Trophoblast cell (in vitro differentiated cells and primary cell): ENCODE measurements at regions not wholly inside any gene's neighbourhood (a gene's known extent, or its start where the extent isn't known, plus 50 kb on each side); places are given as distances from the start of the nearest gene placed in this dataset.

Experiments used
- DNase-seq, 2 donors: peaks; one replicate each; pipeline ENCODE4 v3.0.0-alpha.2; 2016
- H2AFZ ChIP-seq: 2 replicates; pipeline ENCODE4 v1.6.1; 2013; ENCODE audit warnings: low read length, moderate library complexity, mild to moderate bottlenecking; ENCODE audit not compliant: insufficient read depth, poor library complexity
- H2AK5ac ChIP-seq: 2 replicates; pipeline ENCODE4 v1.6.1; 2013; ENCODE audit warnings: mild to moderate bottlenecking, low read length
- H2BK120ac ChIP-seq: 2 replicates; pipeline ENCODE4 v1.6.1; 2013; ENCODE audit warnings: low read length, mild to moderate bottlenecking, moderate library complexity; ENCODE audit not compliant: insufficient read depth, poor library complexity
- H2BK12ac ChIP-seq: 2 replicates; pipeline ENCODE4 v1.6.1; 2013; ENCODE audit warnings: mild to moderate bottlenecking, low read length, moderate library complexity
- H2BK5ac ChIP-seq: 2 replicates; pipeline ENCODE4 v1.6.1; 2013; ENCODE audit warnings: low read length, low read depth, moderate library complexity, mild to moderate bottlenecking; ENCODE audit not compliant: poor library complexity
- H3K14ac ChIP-seq: 2 replicates; pipeline ENCODE4 v1.6.1; 2013; ENCODE audit warnings: mild to moderate bottlenecking, low read length
- H3K18ac ChIP-seq: 2 replicates; pipeline ENCODE4 v1.6.1; 2013; ENCODE audit warnings: mild to moderate bottlenecking, low read length
- H3K23ac ChIP-seq: 2 replicates; pipeline ENCODE4 v1.6.1; 2013; ENCODE audit warnings: low read length
- H3K27ac ChIP-seq: 2 replicates; pipeline ENCODE4 v1.5.1; 2013; ENCODE audit warnings: low read depth, mild to moderate bottlenecking, inconsistent platforms, low read length, moderate library complexity
- H3K27me3 ChIP-seq: 2 replicates; pipeline ENCODE4 v1.6.1; 2013; ENCODE audit warnings: inconsistent platforms, mild to moderate bottlenecking, low read length, moderate library complexity; ENCODE audit not compliant: insufficient read depth
- H3K36me3 ChIP-seq, 2 experiments: 1 replicate in 1 of 2; 2 replicates in 1 of 2; pipeline ENCODE4 v1.6.1; 2013; ENCODE audit warnings: low read length in 2 of 2, mild to moderate bottlenecking in 2 of 2, moderate library complexity in 1 of 2; ENCODE audit not compliant: insufficient read depth in 2 of 2, control insufficient read depth in 1 of 2
- H3K4ac ChIP-seq: 2 replicates; pipeline ENCODE4 v1.6.1; 2013; ENCODE audit warnings: low read depth, mild to moderate bottlenecking, low read length, moderate library complexity
- H3K4me1 ChIP-seq, 2 experiments: 1 replicate in 1 of 2; 2 replicates in 1 of 2; pipeline ENCODE4 v1.6.1; 2013; ENCODE audit warnings: low read length in 2 of 2, mild to moderate bottlenecking in 2 of 2, moderate library complexity in 1 of 2; ENCODE audit not compliant: insufficient read depth in 2 of 2, control insufficient read depth in 1 of 2
- H3K4me2 ChIP-seq: 2 replicates; pipeline ENCODE4 v1.6.1; 2013; ENCODE audit warnings: inconsistent platforms, mild to moderate bottlenecking, low read length, moderate library complexity
- H3K4me3 ChIP-seq: 2 replicates; pipeline ENCODE4 v1.5.1; 2013; ENCODE audit warnings: mild to moderate bottlenecking, low read depth, low read length, inconsistent platforms
- H3K79me1 ChIP-seq: one replicate; pipeline ENCODE4 v1.6.1; 2013; ENCODE audit warnings: low read length
- H3K79me2 ChIP-seq: 2 replicates; pipeline ENCODE4 v1.6.1; 2013; ENCODE audit warnings: low read length, mild to moderate bottlenecking; ENCODE audit not compliant: control insufficient read depth, insufficient read depth, poor library complexity
- H3K9ac ChIP-seq: 2 replicates; pipeline ENCODE4 v1.6.1; 2013; ENCODE audit warnings: mild to moderate bottlenecking, low read length
- H3K9me3 ChIP-seq: 2 replicates; pipeline ENCODE4 v1.6.1; 2013; ENCODE audit warnings: low read depth, mild to moderate bottlenecking, control low read depth, inconsistent platforms, low read length; ENCODE audit not compliant: insufficient read depth
- H4K12ac ChIP-seq: 2 replicates; pipeline ENCODE4 v1.6.1; 2013; ENCODE audit warnings: low read depth, mild to moderate bottlenecking, low read length, moderate library complexity
- H4K8ac ChIP-seq: 2 replicates; pipeline ENCODE4 v1.6.1; 2013; ENCODE audit warnings: low read depth, mild to moderate bottlenecking, low read length, moderate library complexity
- H4K91ac ChIP-seq: one replicate; pipeline ENCODE4 v1.6.1; 2013; ENCODE audit warnings: low read depth, mild to moderate bottlenecking, low read length, moderate library complexity
- WGBS: extraction: QIAGEN DNeasy Blood & Tissue Kit; methylation state at CpG from one replicate; pipeline ENCODE4 v1.1.7; 2013; ENCODE audit warnings: missing lambda C conversion rate; ENCODE audit not compliant: insufficient read length, insufficient coverage; ENCODE audit errors: extremely low coverage; 5-methylcytosine and 5-hydroxymethylcytosine counted together

- Histone ChIP-seq H4K12ac (no peak overlapping the region), H3K9ac (no peak overlapping the region), H3K4me3 (no peak overlapping the region), H3K27ac (no peak overlapping the region), H3K27me3 (no peaks in the 10 kb centered on the region), H3K4ac (no peak overlapping the region), H2BK120ac (no peak overlapping the region), H3K4me2 (no peak overlapping the region), H4K8ac (no peak overlapping the region), H3K23ac (no peak overlapping the region), H3K79me1 (no peaks in the 10 kb centered on the region), H2BK5ac (no peak overlapping the region), H2BK12ac (no peak overlapping the region), H3K18ac (no peak overlapping the region), H3K79me2 (no peaks in the 10 kb centered on the region), H3K36me3 (no peaks in the 10 kb centered on the region), H3K9me3 (no peaks in the 10 kb centered on the region), H3K4me1 (no peaks in the 10 kb centered on the region), H3K14ac (no peak overlapping the region), H4K91ac (no peak overlapping the region), H2AK5ac (no peak overlapping the region), H2AFZ (no peak overlapping the region)
- no CpG with 5 or more reads among the region's 4 CpGs for WGBS
- no peak for DNase-seq
Observed at GRCh38 chr2:214876815-214877214, 67.3 kb upstream of the BARD1 start.

- no peak overlapping the region for H3K23ac ChIP-seq
- H2AFZ ChIP-seq: no peak overlapping the region
- H3K36me3 ChIP-seq: no peaks in the 10 kb centered on the region
- H3K14ac ChIP-seq: no peak overlapping the region
- no peak overlapping the region for H4K12ac ChIP-seq
- WGBS: no CpG with 5 or more reads among the region's 3 CpGs
- no peaks in the 10 kb centered on the region for H3K79me1 ChIP-seq
- H3K27ac ChIP-seq: no peak overlapping the region
- no peak overlapping the region for H2BK5ac ChIP-seq
- no peaks in the 10 kb centered on the region for H3K79me2 ChIP-seq
- H3K4me3 ChIP-seq: no peak overlapping the region
- no peak overlapping the region for H3K9ac ChIP-seq
- H3K9me3 ChIP-seq: no peaks in the 10 kb centered on the region
- H3K4ac ChIP-seq: no peak overlapping the region
- H3K27me3 ChIP-seq: no peaks in the 10 kb centered on the region
- no peak overlapping the region for H3K4me2 ChIP-seq
- H4K8ac ChIP-seq: no peak overlapping the region
- H4K91ac ChIP-seq: no peak overlapping the region
- DNase-seq: no peak
- no peak overlapping the region for H2AK5ac ChIP-seq
- H2BK12ac ChIP-seq: no peak overlapping the region
- no peak overlapping the region for H3K18ac ChIP-seq
- no peaks in the 10 kb centered on the region for H3K4me1 ChIP-seq
- no peak overlapping the region for H2BK120ac ChIP-seq
Observed at GRCh38 chr2:214874694-214875093, 65.2 kb upstream of the BARD1 start.

GRCh38 chr2:214865400-214865799, 55.9 kb upstream of the BARD1 start:
- Histone ChIP-seq H3K79me2 (no peaks in the 10 kb centered on the region), H3K79me1 (no peaks in the 10 kb centered on the region), H4K91ac (no peak overlapping the region), H3K4ac (no peak overlapping the region), H3K4me2 (no peak overlapping the region), H2BK5ac (no peak overlapping the region), H4K8ac (no peak overlapping the region), H2AK5ac (no peak overlapping the region), H3K23ac (no peak overlapping the region), H2BK12ac (no peak overlapping the region), H3K9ac (no peak overlapping the region), H3K27me3 (no peaks in the 10 kb centered on the region), H3K4me3 (no peak overlapping the region), H2AFZ (no peak overlapping the region), H3K18ac (no peak overlapping the region), H3K27ac (no peak overlapping the region), H2BK120ac (no peak overlapping the region), H3K36me3 (no peaks in the 10 kb centered on the region), H3K9me3 (no peaks in the 10 kb centered on the region), H3K14ac (no peak overlapping the region), H4K12ac (no peak overlapping the region), H3K4me1 (no peaks in the 10 kb centered on the region)
- DNase-seq: peak in 1 of 2 donors; percentile 31
- no CpG with 5 or more reads among the region's 1 CpG for WGBS
